ENCODE measurements at regions not wholly inside any gene's neighbourhood (a gene's known extent, or its start where the extent isn't known, plus 50 kb on each side); places are given as distances from the start of the nearest gene placed in this dataset.

DNA sequence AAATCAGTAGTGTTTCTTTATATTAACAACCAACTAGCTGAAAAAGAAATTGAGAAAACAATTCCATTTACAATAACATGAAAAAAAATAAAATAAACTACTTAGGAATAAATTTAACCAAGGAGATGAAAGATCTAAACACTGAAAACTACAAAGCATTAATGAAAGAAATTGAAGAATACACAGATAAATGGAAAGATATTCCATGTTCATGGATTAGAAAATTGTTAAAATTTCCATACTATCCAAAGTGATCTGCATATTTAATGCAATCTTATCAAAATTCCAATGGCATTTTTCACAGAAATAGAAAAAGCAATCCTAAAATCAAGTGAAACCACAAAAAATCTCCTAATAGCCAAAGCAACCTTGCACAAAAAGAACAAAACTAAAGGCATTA, 320.2 kb upstream of the GRAMD2B start (continued):
- TF ChIP-seq, protein P1, sequence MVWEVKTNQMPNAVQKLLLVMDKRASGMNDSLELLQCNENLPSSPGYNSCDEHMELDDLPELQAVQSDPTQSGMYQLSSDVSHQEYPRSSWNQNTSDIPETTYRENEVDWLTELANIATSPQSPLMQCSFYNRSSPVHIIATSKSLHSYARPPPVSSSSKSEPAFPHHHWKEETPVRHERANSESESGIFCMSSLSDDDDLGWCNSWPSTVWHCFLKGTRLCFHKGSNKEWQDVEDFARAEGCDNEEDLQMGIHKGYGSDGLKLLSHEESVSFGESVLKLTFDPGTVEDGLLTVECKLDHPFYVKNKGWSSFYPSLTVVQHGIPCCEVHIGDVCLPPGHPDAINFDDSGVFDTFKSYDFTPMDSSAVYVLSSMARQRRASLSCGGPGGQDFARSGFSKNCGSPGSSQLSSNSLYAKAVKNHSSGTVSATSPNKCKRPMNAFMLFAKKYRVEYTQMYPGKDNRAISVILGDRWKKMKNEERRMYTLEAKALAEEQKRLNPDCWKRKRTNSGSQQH (CRISPR knock-in tag; IDR thresholded peaks at IDR 0.05; ENCODE audit: low read depth) = no peak
- TF ChIP-seq ZNF629 (CRISPR knock-in tag; conservative IDR thresholded peaks at IDR 0.05) = no peak
- TF ChIP-seq ZNF468 (CRISPR knock-in tag; IDR thresholded peaks at IDR 0.05) = no peak
- TF ChIP-seq, protein P2, sequence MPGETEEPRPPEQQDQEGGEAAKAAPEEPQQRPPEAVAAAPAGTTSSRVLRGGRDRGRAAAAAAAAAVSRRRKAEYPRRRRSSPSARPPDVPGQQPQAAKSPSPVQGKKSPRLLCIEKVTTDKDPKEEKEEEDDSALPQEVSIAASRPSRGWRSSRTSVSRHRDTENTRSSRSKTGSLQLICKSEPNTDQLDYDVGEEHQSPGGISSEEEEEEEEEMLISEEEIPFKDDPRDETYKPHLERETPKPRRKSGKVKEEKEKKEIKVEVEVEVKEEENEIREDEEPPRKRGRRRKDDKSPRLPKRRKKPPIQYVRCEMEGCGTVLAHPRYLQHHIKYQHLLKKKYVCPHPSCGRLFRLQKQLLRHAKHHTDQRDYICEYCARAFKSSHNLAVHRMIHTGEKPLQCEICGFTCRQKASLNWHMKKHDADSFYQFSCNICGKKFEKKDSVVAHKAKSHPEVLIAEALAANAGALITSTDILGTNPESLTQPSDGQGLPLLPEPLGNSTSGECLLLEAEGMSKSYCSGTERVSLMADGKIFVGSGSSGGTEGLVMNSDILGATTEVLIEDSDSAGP (CRISPR knock-in tag; IDR thresholded peaks at IDR 0.05; ENCODE audit: borderline replicate concordance) = no peak
- TF ChIP-seq PRPF4 (IDR thresholded peaks at IDR 0.05; ENCODE audit: low read depth, low read length, poor library complexity, severe bottlenecking) = no peak

DNA sequence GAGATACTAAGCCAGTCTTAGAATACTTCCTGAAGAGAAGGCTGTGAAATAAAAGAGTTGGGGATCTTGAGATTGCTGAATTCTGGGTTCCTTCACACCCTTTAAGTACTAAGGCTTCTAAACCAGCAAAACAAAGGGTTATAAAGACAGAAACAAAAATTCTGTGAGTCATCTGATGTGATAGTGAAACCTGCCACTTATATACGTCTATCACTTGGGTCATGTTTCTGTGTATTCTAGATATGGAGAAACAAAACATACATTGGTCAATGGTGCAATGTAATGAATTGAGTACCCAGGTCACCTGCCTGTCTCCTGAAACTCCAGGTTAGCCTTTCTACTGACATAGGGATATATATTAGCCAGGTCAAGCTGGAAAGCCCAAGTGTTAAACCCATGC, 319.3 kb upstream of the GRAMD2B start:
- DNase-seq (ENCODE audit: low spot score) (no peak), ATAC-seq (no peak), FAIRE-seq (no peak)
- POLR2A ChIA-PET = no interaction called here
- H3K27me3 ChIP-seq (ENCODE audit: control insufficient read depth in 1 of 2, insufficient read depth in 2 of 2, low read length in 2 of 2) = no peaks in the 10 kb centered on the region
- no peak overlapping the region for H3K4me2 ChIP-seq (ENCODE audit: low read depth, low read length)
- no TSS peak for BruUV-seq (replicated peaks)
- no peaks in the 10 kb centered on the region for H3K36me3 ChIP-seq (replicated peaks in 1 of 2; ENCODE audit: control insufficient read depth in 1 of 2, insufficient read depth in 2 of 2, low read length in 2 of 2)
- in situ Hi-C loops (cut with HindIII; ENCODE audit: extremely low pct_ligation_motif_present, low pct_unique_long_range_greater_than_20kb) = no loop called here
- CTCF ChIA-PET (ENCODE audit: low intra/inter-chr PET ratio, low total read pairs) = no interaction called here
- no peak overlapping the region for H3K4me3 ChIP-seq (replicated peaks in 1 of 3; ENCODE audit: insufficient read depth in 1 of 3, low read depth in 2 of 3, low read length in 3 of 3)
- H3K79me2 ChIP-seq (ENCODE audit: insufficient read depth, low read length) = no peaks in the 10 kb centered on the region
- no peaks in the 10 kb centered on the region for H4K20me1 ChIP-seq (ENCODE audit: insufficient read depth, low read length)
- no peaks in the 10 kb centered on the region for H3K9me3 ChIP-seq (ENCODE audit: low read length)
- WGBS (ENCODE audit: low lambda C conversion rate) = 0% methylated on average over 1 of the region's 1 CpG
- H3K9ac ChIP-seq (ENCODE audit: insufficient read depth, low read depth, low read length) = no peak overlapping the region
- no peak overlapping the region for H3K27ac ChIP-seq (ENCODE audit: extremely low read length, insufficient read depth, low read length)
- no peak overlapping the region for H2AFZ ChIP-seq (ENCODE audit: low read length)
- intact Hi-C loops (cut with micrococcal nuclease; ENCODE audit: unreplicated experiment) = no loop called here
- no peaks in the 10 kb centered on the region for H3K4me1 ChIP-seq (ENCODE audit: insufficient read depth, low read length)
- no peak for TF ChIP-seq NRL (CRISPR knock-in tag; IDR thresholded peaks at IDR 0.05; ENCODE audit: borderline replicate concordance)
- TF ChIP-seq ELF1 (CRISPR knock-in tag; IDR thresholded peaks at IDR 0.05) = no peak
- TF ChIP-seq, protein P3, sequence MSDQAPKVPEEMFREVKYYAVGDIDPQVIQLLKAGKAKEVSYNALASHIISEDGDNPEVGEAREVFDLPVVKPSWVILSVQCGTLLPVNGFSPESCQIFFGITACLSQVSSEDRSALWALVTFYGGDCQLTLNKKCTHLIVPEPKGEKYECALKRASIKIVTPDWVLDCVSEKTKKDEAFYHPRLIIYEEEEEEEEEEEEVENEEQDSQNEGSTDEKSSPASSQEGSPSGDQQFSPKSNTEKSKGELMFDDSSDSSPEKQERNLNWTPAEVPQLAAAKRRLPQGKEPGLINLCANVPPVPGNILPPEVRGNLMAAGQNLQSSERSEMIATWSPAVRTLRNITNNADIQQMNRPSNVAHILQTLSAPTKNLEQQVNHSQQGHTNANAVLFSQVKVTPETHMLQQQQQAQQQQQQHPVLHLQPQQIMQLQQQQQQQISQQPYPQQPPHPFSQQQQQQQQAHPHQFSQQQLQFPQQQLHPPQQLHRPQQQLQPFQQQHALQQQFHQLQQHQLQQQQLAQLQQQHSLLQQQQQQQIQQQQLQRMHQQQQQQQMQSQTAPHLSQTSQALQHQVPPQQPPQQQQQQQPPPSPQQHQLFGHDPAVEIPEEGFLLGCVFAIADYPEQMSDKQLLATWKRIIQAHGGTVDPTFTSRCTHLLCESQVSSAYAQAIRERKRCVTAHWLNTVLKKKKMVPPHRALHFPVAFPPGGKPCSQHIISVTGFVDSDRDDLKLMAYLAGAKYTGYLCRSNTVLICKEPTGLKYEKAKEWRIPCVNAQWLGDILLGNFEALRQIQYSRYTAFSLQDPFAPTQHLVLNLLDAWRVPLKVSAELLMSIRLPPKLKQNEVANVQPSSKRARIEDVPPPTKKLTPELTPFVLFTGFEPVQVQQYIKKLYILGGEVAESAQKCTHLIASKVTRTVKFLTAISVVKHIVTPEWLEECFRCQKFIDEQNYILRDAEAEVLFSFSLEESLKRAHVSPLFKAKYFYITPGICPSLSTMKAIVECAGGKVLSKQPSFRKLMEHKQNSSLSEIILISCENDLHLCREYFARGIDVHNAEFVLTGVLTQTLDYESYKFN (CRISPR knock-in tag; conservative IDR thresholded peaks at IDR 0.05) = no peak
- TF ChIP-seq, protein P4, sequence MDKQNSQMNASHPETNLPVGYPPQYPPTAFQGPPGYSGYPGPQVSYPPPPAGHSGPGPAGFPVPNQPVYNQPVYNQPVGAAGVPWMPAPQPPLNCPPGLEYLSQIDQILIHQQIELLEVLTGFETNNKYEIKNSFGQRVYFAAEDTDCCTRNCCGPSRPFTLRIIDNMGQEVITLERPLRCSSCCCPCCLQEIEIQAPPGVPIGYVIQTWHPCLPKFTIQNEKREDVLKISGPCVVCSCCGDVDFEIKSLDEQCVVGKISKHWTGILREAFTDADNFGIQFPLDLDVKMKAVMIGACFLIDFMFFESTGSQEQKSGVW (CRISPR knock-in tag; IDR thresholded peaks at IDR 0.05; ENCODE audit: borderline replicate concordance) = no peak
- TF ChIP-seq, protein P5, sequence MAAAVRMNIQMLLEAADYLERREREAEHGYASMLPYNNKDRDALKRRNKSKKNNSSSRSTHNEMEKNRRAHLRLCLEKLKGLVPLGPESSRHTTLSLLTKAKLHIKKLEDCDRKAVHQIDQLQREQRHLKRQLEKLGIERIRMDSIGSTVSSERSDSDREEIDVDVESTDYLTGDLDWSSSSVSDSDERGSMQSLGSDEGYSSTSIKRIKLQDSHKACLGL (CRISPR knock-in tag; IDR thresholded peaks at IDR 0.05) = no peak
- TF ChIP-seq ZNF430 (CRISPR knock-in tag; IDR thresholded peaks at IDR 0.05) = no peak
- no peak for TF ChIP-seq FOXA1 (IDR thresholded peaks at IDR 0.05)
- TF ChIP-seq FOXA1 (CRISPR knock-in tag; IDR thresholded peaks at IDR 0.05) = no peak
- TF ChIP-seq STAG1 (CRISPR knock-in tag; IDR thresholded peaks at IDR 0.05) = no peak
- TF ChIP-seq NAIF1 (CRISPR knock-in tag; IDR thresholded peaks at IDR 0.05; ENCODE audit: borderline replicate concordance) = no peak
- no peak for TF ChIP-seq ZNF235 (CRISPR knock-in tag; IDR thresholded peaks at IDR 0.05; ENCODE audit: borderline replicate concordance)
- no peak for TF ChIP-seq ZBTB21 (CRISPR knock-in tag; IDR thresholded peaks at IDR 0.05)

All from HepG2 (cell line).